Large intestine (tissue), 3 donors: ENCODE measurements at regions not wholly inside any gene's neighbourhood (a gene's known extent, or its start where the extent isn't known, plus 50 kb on each side); places are given as distances from the start of the nearest gene placed in this dataset.
"Not testable (repeated sequence)": the region's sequence is repeated elsewhere in the genome, so short reads cannot be mapped to it uniquely, and the experiment has no call there.

ENCODE experiments used
- DNase-seq, 2 donors: peaks; one replicate each; pipeline versions ENCODE4 v3.0.0 to v3.0.0-alpha.2; 2013
- H3K27ac ChIP-seq: one replicate; pipeline ENCODE4 v1.5.1; 2013; ENCODE audit warnings: low read length
- H3K27me3 ChIP-seq: 2 replicates; pipeline ENCODE4 v1.6.1; 2013; ENCODE audit warnings: low read length; ENCODE audit not compliant: control insufficient read depth, insufficient read depth
- H3K36me3 ChIP-seq: 2 replicates; pipeline ENCODE4 v1.6.1; 2013; ENCODE audit warnings: low read length; ENCODE audit not compliant: control insufficient read depth, insufficient read depth
- H3K4me1 ChIP-seq: one replicate; pipeline ENCODE4 v1.6.1; 2013; ENCODE audit warnings: low read length; ENCODE audit not compliant: control insufficient read depth, insufficient read depth
- H3K4me3 ChIP-seq: one replicate; pipeline ENCODE4 v1.5.1; 2013; ENCODE audit warnings: low read length
- H3K9me3 ChIP-seq: one replicate; pipeline ENCODE4 v1.6.1; 2013; ENCODE audit warnings: mild to moderate bottlenecking, low read depth, low read length, moderate library complexity; ENCODE audit not compliant: control insufficient read depth
- WGBS: methylation state at CpG from one replicate; pipeline ENCODE4 v1.1.5; 2013; ENCODE audit warnings: low lambda C conversion rate; ENCODE audit not compliant: insufficient coverage; 5-methylcytosine and 5-hydroxymethylcytosine counted together

GRCh38 chr10:20380401-20380800 lies 516.7 kb downstream of the NEBL start:
- no peak overlapping the region for H3K4me3 ChIP-seq
- H3K27ac ChIP-seq, result peak overlapping the region; percentile 32
- H3K27me3 ChIP-seq, result no peaks in the 10 kb centered on the region
- peak; percentile 35 to 74 for DNase-seq
- no peaks in the 10 kb centered on the region for H3K9me3 ChIP-seq
- peaks cover 3% of the 10 kb centered on the region for H3K4me1 ChIP-seq
- H3K36me3 ChIP-seq, result no peaks in the 10 kb centered on the region

- DNase-seq, result no peak
- Histone ChIP-seq H3K9me3 (no peaks in the 10 kb centered on the region), H3K27me3 (no peaks in the 10 kb centered on the region), H3K4me1 (no peaks in the 10 kb centered on the region), H3K27ac (no peak overlapping the region), H3K4me3 (no peak overlapping the region), H3K36me3 (no peaks in the 10 kb centered on the region)
Measured at GRCh38 chr10:20372748-20373147, 524.4 kb downstream of the NEBL start.

GRCh38 chr10:20370977-20371533 lies 526.1 kb downstream of the NEBL start:
- not testable (repeated sequence) for H3K9me3 ChIP-seq, H3K27ac ChIP-seq, H3K27me3 ChIP-seq, DNase-seq, H3K4me3 ChIP-seq, H3K4me1 ChIP-seq, H3K36me3 ChIP-seq
- no CpG with 5 or more reads among the region's 7 CpGs for whole genome bisulfite sequencing

GRCh38 chr10:20369863-20370736 lies 527.0 kb downstream of the NEBL start:
- no peaks in the 10 kb centered on the region for H3K9me3 ChIP-seq
- H3K4me1 ChIP-seq, result no peaks in the 10 kb centered on the region
- no peak overlapping the region for H3K4me3 ChIP-seq
- H3K27me3 ChIP-seq, result no peaks in the 10 kb centered on the region
- no peaks in the 10 kb centered on the region for H3K36me3 ChIP-seq
- WGBS, result no CpG with 5 or more reads among the region's 9 CpGs
- no peak for DNase-seq
- H3K27ac ChIP-seq, result no peak overlapping the region

- H3K27me3 ChIP-seq, result no peaks in the 10 kb centered on the region
- no peaks in the 10 kb centered on the region for H3K4me1 ChIP-seq
- H3K27ac ChIP-seq, result no peak overlapping the region
- H3K4me3 ChIP-seq, result no peak overlapping the region
- H3K36me3 ChIP-seq, result no peaks in the 10 kb centered on the region
- H3K9me3 ChIP-seq, result no peaks in the 10 kb centered on the region
- no peak for DNase-seq
Measured at GRCh38 chr10:20363684-20364083, 533.4 kb downstream of the NEBL start.

- no peak for DNase-seq
- 60% methylated on average over 1 of the region's 4 CpGs for WGBS
- no peak overlapping the region for H3K27ac ChIP-seq
- H3K4me1 ChIP-seq, result no peaks in the 10 kb centered on the region
- H3K27me3 ChIP-seq, result no peaks in the 10 kb centered on the region
- H3K4me3 ChIP-seq, result no peak overlapping the region
- H3K9me3 ChIP-seq, result no peaks in the 10 kb centered on the region
- H3K36me3 ChIP-seq, result no peaks in the 10 kb centered on the region
Measured at GRCh38 chr10:20355915-20356314, 539.7 kb downstream of the PLXDC2 start.

GRCh38 chr10:20355011-20355410 lies 538.8 kb downstream of the PLXDC2 start:
- H3K27me3 ChIP-seq, result no peaks in the 10 kb centered on the region
- DNase-seq, result no peak
- H3K4me1 ChIP-seq, result no peaks in the 10 kb centered on the region
- no peak overlapping the region for H3K27ac ChIP-seq
- 43% methylated on average over 1 of the region's 3 CpGs for WGBS
- no peaks in the 10 kb centered on the region for H3K36me3 ChIP-seq
- H3K4me3 ChIP-seq, result no peak overlapping the region
- H3K9me3 ChIP-seq, result no peaks in the 10 kb centered on the region

DNA sequence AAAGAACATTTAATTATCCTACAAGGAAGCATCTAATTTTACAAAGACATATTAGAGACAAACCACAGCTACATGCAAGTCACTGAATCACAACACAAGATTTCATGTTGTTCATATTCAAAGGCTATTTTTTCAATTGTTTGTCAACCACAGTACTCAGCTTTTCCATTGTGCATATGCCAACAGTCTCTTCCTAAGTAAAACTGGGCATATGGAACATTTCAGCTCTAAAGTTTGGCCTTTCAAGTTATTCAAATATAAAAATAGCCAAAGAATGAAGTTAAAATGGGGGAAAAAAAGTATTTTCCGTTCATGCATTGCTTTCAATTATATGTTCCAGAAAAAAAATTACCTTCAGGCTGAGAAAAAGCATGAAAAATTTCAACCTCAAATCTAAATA lies 537.9 kb downstream of the PLXDC2 start:
- H3K4me3 ChIP-seq, result no peak overlapping the region
- H3K27me3 ChIP-seq, result no peaks in the 10 kb centered on the region
- H3K36me3 ChIP-seq, result no peaks in the 10 kb centered on the region
- no peaks in the 10 kb centered on the region for H3K9me3 ChIP-seq
- H3K27ac ChIP-seq, result no peak overlapping the region
- WGBS, result no CpG with 5 or more reads among the region's 1 CpG
- DNase-seq, result no peak
- H3K4me1 ChIP-seq, result no peaks in the 10 kb centered on the region

DNA sequence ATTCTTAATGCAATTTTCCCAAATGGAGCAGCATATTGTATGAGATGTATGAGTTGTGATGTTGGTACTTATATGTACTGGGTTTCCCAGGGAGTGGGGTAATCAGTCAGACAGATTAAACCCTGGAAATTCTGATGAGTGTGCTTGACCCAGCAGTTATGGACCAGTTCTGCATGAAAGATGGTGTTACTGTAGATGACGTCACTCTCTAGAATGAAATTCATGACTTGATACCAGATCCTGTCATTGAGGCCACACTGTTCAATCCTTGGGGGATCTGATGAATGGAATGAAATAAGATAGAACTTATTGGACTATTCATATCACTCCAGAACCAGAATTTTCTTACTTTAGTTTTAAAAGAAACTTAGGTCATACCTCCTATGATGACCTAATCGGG lies 534.3 kb downstream of the PLXDC2 start:
- Histone ChIP-seq H3K4me3 (no peak overlapping the region), H3K9me3 (no peaks in the 10 kb centered on the region), H3K27me3 (no peaks in the 10 kb centered on the region), H3K4me1 (no peaks in the 10 kb centered on the region), H3K36me3 (no peaks in the 10 kb centered on the region), H3K27ac (no peak overlapping the region)
- DNase-seq, result no peak
- WGBS, result no CpG with 5 or more reads among the region's 2 CpGs

DNA sequence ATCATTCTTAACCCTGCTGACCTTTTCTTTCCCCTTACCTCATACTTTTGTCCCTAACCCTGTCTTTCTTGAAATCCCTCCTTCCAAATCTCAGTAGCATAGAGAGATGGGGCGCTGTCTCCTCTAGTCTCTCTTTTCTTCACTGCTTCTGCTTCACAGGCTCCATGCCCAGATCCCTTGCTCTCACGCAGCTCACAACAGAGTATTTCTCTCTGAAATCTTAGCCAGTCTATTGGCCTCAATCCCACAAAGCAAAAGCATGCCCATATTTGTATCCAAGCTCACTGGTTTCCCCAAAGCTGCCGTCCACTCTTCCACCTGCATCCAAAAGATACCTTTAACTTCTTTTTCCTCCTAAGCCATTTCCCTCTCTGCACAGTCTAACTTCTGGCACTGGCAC lies 526.8 kb downstream of the PLXDC2 start:
- 93% methylated on average over 2 of the region's 3 CpGs for WGBS
- H3K4me3 ChIP-seq, result no peak overlapping the region
- H3K27me3 ChIP-seq, result no peaks in the 10 kb centered on the region
- H3K4me1 ChIP-seq, result no peaks in the 10 kb centered on the region
- no peaks in the 10 kb centered on the region for H3K9me3 ChIP-seq
- peak in 1 of 2 donors; percentile 5 for DNase-seq
- H3K36me3 ChIP-seq, result no peaks in the 10 kb centered on the region
- no peak overlapping the region for H3K27ac ChIP-seq
